Neutrophil (primary cell): ENCODE measurements at regions not wholly inside any gene's neighbourhood (a gene's known extent, or its start where the extent isn't known, plus 50 kb on each side); places are given as distances from the start of the nearest gene placed in this dataset.

Experiments
- H3K27ac ChIP-seq: fragments of 200-600 bp; sonication (generic); 2 replicates; pipeline ENCODE4 v1.5.1; 2016; ENCODE audit warnings: mild to moderate bottlenecking, moderate library complexity
- H3K27me3 ChIP-seq: fragments of 200-600 bp; sonication (generic); 2 replicates; pipeline ENCODE4 v1.6.0; 2016; ENCODE audit warnings: mild to moderate bottlenecking
- H3K36me3 ChIP-seq: fragments of 200-600 bp; sonication (generic); 2 replicates; pipeline ENCODE4 v1.5.1; 2017
- H3K4me1 ChIP-seq, 2 experiments: fragments of 200-600 bp in 1 of 2; sonication (generic) in 1 of 2; 1 replicate in 1 of 2; 2 replicates in 1 of 2; pipeline versions ENCODE4 v1.5.1 to v1.6.1; 2013 to 2016; ENCODE audit warnings: low read depth in 1 of 2, low read length in 1 of 2, mild to moderate bottlenecking in 1 of 2, moderate library complexity in 1 of 2; ENCODE audit not compliant: control insufficient read depth in 1 of 2, insufficient read depth in 1 of 2
- H3K4me3 ChIP-seq, 2 experiments: fragments of 200-600 bp in 1 of 2; sonication (generic) in 1 of 2; 1 replicate in 1 of 2; 2 replicates in 1 of 2; pipeline ENCODE4 v1.5.1; 2013 to 2016; ENCODE audit warnings: low read depth in 1 of 2, low read length in 1 of 2, mild to moderate bottlenecking in 1 of 2, moderate library complexity in 1 of 2
- H3K9me3 ChIP-seq: fragments of 200-600 bp; sonication (generic); 2 replicates; pipeline ENCODE4 v1.5.1; 2016
- CTCF ChIP-seq: fragments of 200-600 bp; sonication (generic); IDR thresholded peaks from 2 replicates; pipeline ENCODE4 v1.5.1; 2016; ENCODE audit warnings: antibody characterized with exemption

GRCh38 chr1:98086156-98086555 is 165.3 kb upstream of the DPYD start:
- Histone ChIP-seq H3K27ac (no peak overlapping the region), H3K9me3 (no peaks in the 10 kb centered on the region), H3K36me3 (no peaks in the 10 kb centered on the region), H3K27me3 (no peaks in the 10 kb centered on the region), H3K4me1 (no peaks in the 10 kb centered on the region), H3K4me3 (no peak overlapping the region)
- TF ChIP-seq CTCF: no peak

GRCh38 chr1:98084188-98084587 is 163.4 kb upstream of the DPYD start:
- Histone ChIP-seq H3K27ac (no peak overlapping the region), H3K27me3 (no peaks in the 10 kb centered on the region), H3K4me1 (no peaks in the 10 kb centered on the region), H3K36me3 (no peaks in the 10 kb centered on the region), H3K9me3 (no peaks in the 10 kb centered on the region), H3K4me3 (no peak overlapping the region)
- TF ChIP-seq CTCF: no peak

GRCh38 chr1:98081944-98082343 is 161.1 kb upstream of the DPYD start:
- Histone ChIP-seq H3K4me1 (no peaks in the 10 kb centered on the region), H3K9me3 (no peaks in the 10 kb centered on the region), H3K36me3 (no peaks in the 10 kb centered on the region), H3K27me3 (no peaks in the 10 kb centered on the region), H3K27ac (no peak overlapping the region), H3K4me3 (no peak overlapping the region)
- TF ChIP-seq CTCF: no peak

GRCh38 chr1:98078596-98078995 is 157.8 kb upstream of the DPYD start:
- Histone ChIP-seq H3K27ac (no peak overlapping the region), H3K27me3 (no peaks in the 10 kb centered on the region), H3K4me1 (no peaks in the 10 kb centered on the region), H3K36me3 (no peaks in the 10 kb centered on the region), H3K9me3 (no peaks in the 10 kb centered on the region), H3K4me3 (no peak overlapping the region)
- TF ChIP-seq CTCF: no peak

GRCh38 chr1:98077691-98078090 is 156.9 kb upstream of the DPYD start:
- Histone ChIP-seq H3K36me3 (no peaks in the 10 kb centered on the region), H3K9me3 (no peaks in the 10 kb centered on the region), H3K27me3 (no peaks in the 10 kb centered on the region), H3K4me1 (no peaks in the 10 kb centered on the region), H3K4me3 (no peak overlapping the region), H3K27ac (no peak overlapping the region)
- TF ChIP-seq CTCF: no peak

- H3K27ac ChIP-seq: no peak overlapping the region
- H3K4me3 ChIP-seq: no peak overlapping the region
- no peaks in the 10 kb centered on the region for H3K36me3 ChIP-seq
- H3K27me3 ChIP-seq: no peaks in the 10 kb centered on the region
- H3K4me1 ChIP-seq: no peaks in the 10 kb centered on the region
- no peaks in the 10 kb centered on the region for H3K9me3 ChIP-seq
- TF ChIP-seq CTCF: no peak
These were observed 154.8 kb upstream of the DPYD start for GRCh38 chr1:98075626-98076025.
